BLaER1 (cell line): ENCODE measurements at regions not wholly inside any gene's neighbourhood (a gene's known extent, or its start where the extent isn't known, plus 50 kb on each side); places are given as distances from the start of the nearest gene placed in this dataset.

Source experiments
- H3K27ac ChIP-seq: shearing (Covaris generic); formaldehyde crosslinking; 2 replicates; pipeline ENCODE4 v1.8.1; 2022
- H3K27me3 ChIP-seq: shearing (Covaris generic); formaldehyde crosslinking; 2 replicates; pipeline ENCODE4 v1.8.1; 2022
- H3K36me3 ChIP-seq: shearing (Covaris generic); formaldehyde crosslinking; 2 replicates; pipeline ENCODE4 v1.8.1; 2022
- H3K4me1 ChIP-seq: shearing (Covaris generic); formaldehyde crosslinking; 2 replicates; pipeline ENCODE4 v1.8.1; 2022
- H3K4me2 ChIP-seq: shearing (Covaris generic); formaldehyde crosslinking; 2 replicates; pipeline ENCODE4 v1.8.1; 2022
- H3K4me3 ChIP-seq: shearing (Covaris generic); formaldehyde crosslinking; 2 replicates; pipeline ENCODE4 v1.8.1; 2022
- H3K9ac ChIP-seq: shearing (Covaris generic); formaldehyde crosslinking; 2 replicates; pipeline ENCODE4 v1.8.1; 2022
- H3K9me3 ChIP-seq: shearing (Covaris generic); formaldehyde crosslinking; 2 replicates; pipeline ENCODE4 v1.8.1; 2022
- H4K20me1 ChIP-seq: shearing (Covaris generic); formaldehyde crosslinking; 2 replicates; pipeline ENCODE4 v1.8.1; 2022
- Cebpa-rat ChIP-seq: shearing (Covaris generic); IDR thresholded peaks from 2 replicates; pipeline ENCODE4 v1.8.1; 2022

- Histone ChIP-seq H3K27me3 (no peaks in the 10 kb centered on the region), H3K4me1 (peaks cover 12% of the 10 kb centered on the region), H3K27ac (no peak overlapping the region), H3K4me3 (no peak overlapping the region), H3K9ac (no peak overlapping the region), H3K9me3 (no peaks in the 10 kb centered on the region), H3K36me3 (no peaks in the 10 kb centered on the region), H4K20me1 (no peaks in the 10 kb centered on the region), H3K4me2 (no peak overlapping the region)
- no peak for TF ChIP-seq Cebpa-rat
Observed at GRCh38 chr2:109679626-109680025, 65.5 kb downstream of the SOWAHC start.

- Histone ChIP-seq H4K20me1 (no peaks in the 10 kb centered on the region), H3K9ac (no peak overlapping the region)
- TF ChIP-seq Cebpa-rat, result no peak
Observed at GRCh38 chr2:109680523-109681297, 66.5 kb downstream of the SOWAHC start.

GRCh38 chr2:109681633-109682380 is 67.6 kb downstream of the SOWAHC start:
- H3K4me2 ChIP-seq, result no peak overlapping the region
- no peak overlapping the region for H3K4me3 ChIP-seq
- H4K20me1 ChIP-seq, result no peaks in the 10 kb centered on the region
- H3K4me1 ChIP-seq, result peaks cover 12% of the 10 kb centered on the region
- no peaks in the 10 kb centered on the region for H3K36me3 ChIP-seq
- no peaks in the 10 kb centered on the region for H3K27me3 ChIP-seq
- no peak for TF ChIP-seq Cebpa-rat
- H3K9me3 ChIP-seq, result no peaks in the 10 kb centered on the region
- no peak overlapping the region for H3K9ac ChIP-seq
- H3K27ac ChIP-seq, result no peak overlapping the region

More at GRCh38 chr2:109680523-109681297, 66.5 kb downstream of the SOWAHC start:
- Histone ChIP-seq H3K36me3 (no peaks in the 10 kb centered on the region), H3K9me3 (no peaks in the 10 kb centered on the region), H3K4me2 (no peak overlapping the region), H3K27me3 (no peaks in the 10 kb centered on the region), H3K4me1 (peaks cover 12% of the 10 kb centered on the region), H3K27ac (no peak overlapping the region), H3K4me3 (no peak overlapping the region)

- H4K20me1 ChIP-seq, result no peaks in the 10 kb centered on the region
- H3K27me3 ChIP-seq, result no peaks in the 10 kb centered on the region
- no peaks in the 10 kb centered on the region for H3K9me3 ChIP-seq
- H3K9ac ChIP-seq, result no peak overlapping the region
- H3K4me3 ChIP-seq, result no peak overlapping the region
- no peak overlapping the region for H3K4me2 ChIP-seq
- no peak overlapping the region for H3K27ac ChIP-seq
- TF ChIP-seq Cebpa-rat, result no peak
- H3K4me1 ChIP-seq, result no peaks in the 10 kb centered on the region
- H3K36me3 ChIP-seq, result no peaks in the 10 kb centered on the region
Observed at GRCh38 chr2:109683452-109683851, 69.3 kb downstream of the SOWAHC start.

- Histone ChIP-seq H3K27me3 (no peaks in the 10 kb centered on the region), H3K27ac (no peak overlapping the region), H3K36me3 (no peaks in the 10 kb centered on the region), H3K9me3 (no peaks in the 10 kb centered on the region), H3K4me3 (no peak overlapping the region), H3K4me2 (no peak overlapping the region), H3K9ac (no peak overlapping the region), H3K4me1 (no peaks in the 10 kb centered on the region), H4K20me1 (no peaks in the 10 kb centered on the region)
- no peak for TF ChIP-seq Cebpa-rat
Observed at GRCh38 chr2:109685453-109685852, 71.3 kb downstream of the SOWAHC start.

GRCh38 chr2:109686921-109687320 is 72.8 kb downstream of the SOWAHC start:
- no peak overlapping the region for H3K4me2 ChIP-seq
- no peaks in the 10 kb centered on the region for H4K20me1 ChIP-seq
- no peaks in the 10 kb centered on the region for H3K27me3 ChIP-seq
- no peak overlapping the region for H3K9ac ChIP-seq
- no peak overlapping the region for H3K27ac ChIP-seq
- H3K36me3 ChIP-seq, result no peaks in the 10 kb centered on the region
- H3K4me1 ChIP-seq, result no peaks in the 10 kb centered on the region
- no peak for TF ChIP-seq Cebpa-rat
- H3K4me3 ChIP-seq, result no peak overlapping the region
- H3K9me3 ChIP-seq, result no peaks in the 10 kb centered on the region

GRCh38 chr2:109689182-109689930 is 75.2 kb downstream of the SOWAHC start:
- H3K27ac ChIP-seq, result no peak overlapping the region
- no peak for TF ChIP-seq Cebpa-rat
- no peak overlapping the region for H3K4me3 ChIP-seq
- H3K9me3 ChIP-seq, result no peaks in the 10 kb centered on the region
- no peak overlapping the region for H3K9ac ChIP-seq
- H4K20me1 ChIP-seq, result no peaks in the 10 kb centered on the region
- no peaks in the 10 kb centered on the region for H3K36me3 ChIP-seq
- no peak overlapping the region for H3K4me2 ChIP-seq
- no peaks in the 10 kb centered on the region for H3K27me3 ChIP-seq
- no peaks in the 10 kb centered on the region for H3K4me1 ChIP-seq

GRCh38 chr2:109689973-109690372 is 75.8 kb downstream of the SOWAHC start:
- Histone ChIP-seq H3K27me3 (no peaks in the 10 kb centered on the region), H3K9ac (no peak overlapping the region), H3K4me2 (no peak overlapping the region), H3K4me3 (no peak overlapping the region), H3K4me1 (no peaks in the 10 kb centered on the region), H3K27ac (no peak overlapping the region), H3K36me3 (no peaks in the 10 kb centered on the region), H4K20me1 (no peaks in the 10 kb centered on the region), H3K9me3 (no peaks in the 10 kb centered on the region)
- no peak for TF ChIP-seq Cebpa-rat

GRCh38 chr2:109690457-109690821 is 76.3 kb downstream of the SOWAHC start:
- TF ChIP-seq Cebpa-rat, result no peak
- no peak overlapping the region for H3K4me2 ChIP-seq
- H3K27ac ChIP-seq, result no peak overlapping the region
- H3K9me3 ChIP-seq, result no peaks in the 10 kb centered on the region
- H3K27me3 ChIP-seq, result no peaks in the 10 kb centered on the region
- H3K36me3 ChIP-seq, result no peaks in the 10 kb centered on the region
- H3K9ac ChIP-seq, result no peak overlapping the region
- H3K4me1 ChIP-seq, result no peaks in the 10 kb centered on the region
- no peak overlapping the region for H3K4me3 ChIP-seq
- H4K20me1 ChIP-seq, result no peaks in the 10 kb centered on the region
